ENCODE measurements at regions not wholly inside any gene's neighbourhood (a gene's known extent, or its start where the extent isn't known, plus 50 kb on each side); places are given as distances from the start of the nearest gene placed in this dataset.

- H3K4me1 ChIP-seq (ENCODE audit: control insufficient read depth, insufficient read depth, low read length): no peaks in the 10 kb centered on the region
- H3K9me3 ChIP-seq (ENCODE audit: control insufficient read depth, low read depth, low read length): no peaks in the 10 kb centered on the region
- no peak overlapping the region for H3K27ac ChIP-seq (ENCODE audit: low read length)
- 100% methylated on average over 1 of the region's 4 CpGs for WGBS (ENCODE audit: insufficient coverage, low lambda C conversion rate)
- DNase-seq: peak; percentile 21 to 31
- H3K36me3 ChIP-seq (ENCODE audit: control insufficient read depth, insufficient read depth, low read length): no peaks in the 10 kb centered on the region
- no peak overlapping the region for H3K4me3 ChIP-seq (ENCODE audit: low read length)
- no peaks in the 10 kb centered on the region for H3K27me3 ChIP-seq (ENCODE audit: control insufficient read depth, insufficient read depth, low read length)
These were observed 192.6 kb downstream of the CASP12 start for GRCh38 chr11:104705490-104706190.

DNA sequence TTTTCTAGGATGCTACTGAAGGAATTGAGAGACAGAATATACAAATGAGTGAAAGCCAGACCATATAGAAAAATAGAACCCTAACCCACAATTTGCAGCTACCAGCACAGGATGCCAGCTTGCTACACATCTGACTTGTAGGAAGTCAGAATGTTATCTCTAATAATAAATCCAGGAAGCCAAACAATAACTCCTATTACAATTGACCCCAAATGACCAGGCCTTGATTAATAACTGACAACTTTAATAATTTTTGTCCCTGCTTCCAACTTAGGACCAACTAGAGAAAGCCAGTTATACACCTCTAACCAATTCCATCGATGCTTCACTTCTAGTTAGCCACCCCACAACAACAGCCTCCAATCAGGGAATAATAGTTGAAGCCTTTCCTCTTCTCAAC, 193.4 kb downstream of the CASP12 start:
- no peak overlapping the region for H3K27ac ChIP-seq (ENCODE audit: low read length)
- no peaks in the 10 kb centered on the region for H3K27me3 ChIP-seq (ENCODE audit: control insufficient read depth, insufficient read depth, low read length)
- H3K4me1 ChIP-seq (ENCODE audit: control insufficient read depth, insufficient read depth, low read length): no peaks in the 10 kb centered on the region
- H3K4me3 ChIP-seq (ENCODE audit: low read length): no peak overlapping the region
- no peak for DNase-seq
- H3K36me3 ChIP-seq (ENCODE audit: control insufficient read depth, insufficient read depth, low read length): no peaks in the 10 kb centered on the region
- WGBS (ENCODE audit: insufficient coverage, low lambda C conversion rate): no CpG with 5 or more reads among the region's 1 CpG
- no peaks in the 10 kb centered on the region for H3K9me3 ChIP-seq (ENCODE audit: control insufficient read depth, low read depth, low read length)

DNA sequence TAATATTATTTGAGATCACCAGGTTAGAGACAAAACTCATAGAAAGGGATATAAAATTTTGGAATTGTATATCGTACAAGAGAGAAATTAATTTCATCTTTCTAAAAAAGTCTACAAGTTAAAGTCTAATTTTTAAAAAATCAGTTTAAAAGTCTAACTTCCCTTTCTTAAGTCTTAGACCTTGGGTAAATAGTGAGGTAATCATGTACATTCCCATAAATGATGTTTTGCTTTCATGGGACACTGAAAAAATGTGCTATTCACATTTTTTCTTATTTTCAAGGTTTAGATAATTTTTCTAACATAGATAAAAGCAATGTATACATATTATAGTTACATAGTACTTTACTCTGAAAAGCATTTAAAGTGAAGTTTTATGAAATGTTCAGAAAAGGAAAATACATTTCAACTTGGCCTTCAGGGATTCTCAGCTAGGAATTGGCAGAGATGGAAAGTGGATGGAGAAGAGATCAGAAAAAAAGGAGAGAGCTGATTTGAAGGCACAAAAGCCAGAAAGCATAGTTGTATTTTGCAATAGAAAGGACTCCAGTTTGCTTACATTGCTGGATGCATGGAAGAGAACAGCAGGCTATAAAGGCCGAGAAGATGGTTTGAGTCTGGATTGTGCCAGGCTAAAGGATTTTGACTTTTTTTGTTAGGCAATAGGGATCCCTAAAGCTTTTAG, 194.0 kb downstream of the CASP12 start:
- H3K27me3 ChIP-seq (ENCODE audit: control insufficient read depth, insufficient read depth, low read length): no peaks in the 10 kb centered on the region
- H3K27ac ChIP-seq (ENCODE audit: low read length): no peak overlapping the region
- no peak overlapping the region for H3K4me3 ChIP-seq (ENCODE audit: low read length)
- 100% methylated on average over 2 of the region's 2 CpGs for WGBS (ENCODE audit: insufficient coverage, low lambda C conversion rate)
- H3K36me3 ChIP-seq (ENCODE audit: control insufficient read depth, insufficient read depth, low read length): no peaks in the 10 kb centered on the region
- no peaks in the 10 kb centered on the region for H3K9me3 ChIP-seq (ENCODE audit: control insufficient read depth, low read depth, low read length)
- no peak for DNase-seq
- no peaks in the 10 kb centered on the region for H3K4me1 ChIP-seq (ENCODE audit: control insufficient read depth, insufficient read depth, low read length)

- Histone ChIP-seq H3K27ac (ENCODE audit: low read length) (no peak overlapping the region), H3K9me3 (ENCODE audit: control insufficient read depth, low read depth, low read length) (no peaks in the 10 kb centered on the region), H3K36me3 (ENCODE audit: control insufficient read depth, insufficient read depth, low read length) (no peaks in the 10 kb centered on the region), H3K4me3 (ENCODE audit: low read length) (no peak overlapping the region), H3K4me1 (ENCODE audit: control insufficient read depth, insufficient read depth, low read length) (no peaks in the 10 kb centered on the region), H3K27me3 (ENCODE audit: control insufficient read depth, insufficient read depth, low read length) (no peaks in the 10 kb centered on the region)
- peak; percentile 9 to 37 for DNase-seq
These were observed 197.7 kb downstream of the CASP12 start for GRCh38 chr11:104700609-104701008.

- no peaks in the 10 kb centered on the region for H3K36me3 ChIP-seq (ENCODE audit: control insufficient read depth, insufficient read depth, low read length)
- H3K27me3 ChIP-seq (ENCODE audit: control insufficient read depth, insufficient read depth, low read length): no peaks in the 10 kb centered on the region
- H3K4me1 ChIP-seq (ENCODE audit: control insufficient read depth, insufficient read depth, low read length): peaks cover 3% of the 10 kb centered on the region
- no peaks in the 10 kb centered on the region for H3K9me3 ChIP-seq (ENCODE audit: control insufficient read depth, low read depth, low read length)
- H3K4me3 ChIP-seq (ENCODE audit: low read length): no peak overlapping the region
- H3K27ac ChIP-seq (ENCODE audit: low read length): no peak overlapping the region
- DNase-seq: no peak
These were observed 198.3 kb downstream of the CASP12 start for GRCh38 chr11:104699981-104700380.

DNA sequence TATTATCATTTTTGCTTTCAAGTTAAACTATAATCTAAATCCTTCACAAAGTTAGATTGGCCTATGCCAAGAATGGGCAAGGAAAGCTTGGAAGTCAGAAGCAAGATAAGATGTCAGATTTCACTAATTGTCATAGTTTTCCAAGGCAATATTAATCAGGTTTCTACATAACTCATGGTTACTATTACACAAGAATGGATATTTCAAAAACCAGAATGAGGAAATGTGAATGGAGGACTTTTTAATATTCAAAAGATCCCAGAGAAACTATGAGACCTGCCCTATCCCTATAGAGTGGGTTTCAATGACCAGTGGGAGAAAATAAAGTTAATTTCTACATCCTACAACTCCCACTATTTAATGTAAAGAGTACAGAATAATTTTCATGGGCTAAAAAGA, 203.2 kb downstream of the CASP12 start:
- H3K27me3 ChIP-seq (ENCODE audit: control insufficient read depth, insufficient read depth, low read length): no peaks in the 10 kb centered on the region
- H3K9me3 ChIP-seq (ENCODE audit: control insufficient read depth, low read depth, low read length): no peaks in the 10 kb centered on the region
- H3K36me3 ChIP-seq (ENCODE audit: control insufficient read depth, insufficient read depth, low read length): no peaks in the 10 kb centered on the region
- H3K4me1 ChIP-seq (ENCODE audit: control insufficient read depth, insufficient read depth, low read length): peaks cover 3% of the 10 kb centered on the region
- no peak overlapping the region for H3K27ac ChIP-seq (ENCODE audit: low read length)
- no peak overlapping the region for H3K4me3 ChIP-seq (ENCODE audit: low read length)
- DNase-seq: no peak

GRCh38 chr11:104694259-104695064, 203.8 kb downstream of the CASP12 start:
- Histone ChIP-seq H3K9me3 (ENCODE audit: control insufficient read depth, low read depth, low read length) (no peaks in the 10 kb centered on the region), H3K4me3 (ENCODE audit: low read length) (no peak overlapping the region), H3K27me3 (ENCODE audit: control insufficient read depth, insufficient read depth, low read length) (no peaks in the 10 kb centered on the region), H3K36me3 (ENCODE audit: control insufficient read depth, insufficient read depth, low read length) (no peaks in the 10 kb centered on the region), H3K27ac (ENCODE audit: low read length) (no peak overlapping the region), H3K4me1 (ENCODE audit: control insufficient read depth, insufficient read depth, low read length) (peaks cover 3% of the 10 kb centered on the region)
- 0% methylated on average over 1 of the region's 7 CpGs for WGBS (ENCODE audit: insufficient coverage, low lambda C conversion rate)
- DNase-seq: peak; percentile 16 to 58

DNA sequence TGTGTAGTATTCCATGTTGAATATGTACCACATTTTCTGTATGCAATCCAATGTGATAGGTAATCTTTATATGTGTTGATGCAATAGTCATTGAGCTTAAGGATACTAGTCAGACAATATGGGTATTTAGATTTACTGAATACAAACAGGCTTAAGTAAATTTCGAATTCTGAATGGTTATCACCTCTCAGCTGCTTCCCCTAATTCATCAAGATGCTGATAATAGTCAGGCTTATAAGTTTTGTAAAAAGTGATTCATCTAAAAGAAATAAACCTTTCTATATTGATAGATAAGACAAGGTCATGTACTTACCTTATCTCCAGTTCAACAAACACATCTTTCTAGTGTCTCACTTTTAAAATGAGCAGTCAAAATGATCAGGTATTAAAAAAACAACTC, 205.5 kb downstream of the CASP12 start:
- no peaks in the 10 kb centered on the region for H3K36me3 ChIP-seq (ENCODE audit: control insufficient read depth, insufficient read depth, low read length)
- no peak for DNase-seq
- H3K4me1 ChIP-seq (ENCODE audit: control insufficient read depth, insufficient read depth, low read length): peaks cover 3% of the 10 kb centered on the region
- no CpG with 5 or more reads among the region's 1 CpG for WGBS (ENCODE audit: insufficient coverage, low lambda C conversion rate)
- no peak overlapping the region for H3K4me3 ChIP-seq (ENCODE audit: low read length)
- no peaks in the 10 kb centered on the region for H3K27me3 ChIP-seq (ENCODE audit: control insufficient read depth, insufficient read depth, low read length)
- H3K9me3 ChIP-seq (ENCODE audit: control insufficient read depth, low read depth, low read length): no peaks in the 10 kb centered on the region
- no peak overlapping the region for H3K27ac ChIP-seq (ENCODE audit: low read length)

DNA sequence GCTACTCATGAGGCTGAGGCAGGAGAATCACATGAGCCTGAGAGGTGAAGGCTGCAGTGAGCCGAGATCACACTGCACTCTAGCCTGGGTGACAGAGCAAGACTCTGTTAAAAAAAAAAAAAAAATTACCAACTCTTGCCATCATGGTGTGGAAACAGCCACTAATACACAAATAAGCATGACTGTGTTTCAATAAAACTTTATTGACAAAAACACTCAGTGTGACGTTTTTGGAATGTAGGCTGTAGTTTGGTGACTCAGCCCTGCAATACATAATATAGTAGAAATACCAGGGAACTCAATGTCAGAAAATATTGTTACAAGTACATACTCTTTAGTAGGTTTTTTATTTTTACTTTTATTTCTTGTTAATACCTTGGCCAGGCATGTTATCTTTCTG, 207.1 kb downstream of the CASP12 start:
- Histone ChIP-seq H3K36me3 (ENCODE audit: control insufficient read depth, insufficient read depth, low read length) (no peaks in the 10 kb centered on the region), H3K4me3 (ENCODE audit: low read length) (no peak overlapping the region), H3K27me3 (ENCODE audit: control insufficient read depth, insufficient read depth, low read length) (no peaks in the 10 kb centered on the region), H3K9me3 (ENCODE audit: control insufficient read depth, low read depth, low read length) (no peaks in the 10 kb centered on the region), H3K4me1 (ENCODE audit: control insufficient read depth, insufficient read depth, low read length) (peaks cover 3% of the 10 kb centered on the region), H3K27ac (ENCODE audit: low read length) (no peak overlapping the region)
- 100% methylated on average over 1 of the region's 2 CpGs for WGBS (ENCODE audit: insufficient coverage, low lambda C conversion rate)
- no peak for DNase-seq

GRCh38 chr11:104690241-104690640, 208.0 kb downstream of the CASP12 start:
- 94% methylated on average over 2 of the region's 2 CpGs for WGBS (ENCODE audit: insufficient coverage, low lambda C conversion rate)
- no peak for DNase-seq

More at GRCh38 chr11:104690241-104690640, 208.0 kb downstream of the CASP12 start:
- H3K4me3 ChIP-seq (ENCODE audit: low read length): no peak overlapping the region
- H3K27ac ChIP-seq (ENCODE audit: low read length): no peak overlapping the region
- peaks cover 1% of the 10 kb centered on the region for H3K4me1 ChIP-seq (ENCODE audit: control insufficient read depth, insufficient read depth, low read length)
- no peaks in the 10 kb centered on the region for H3K9me3 ChIP-seq (ENCODE audit: control insufficient read depth, low read depth, low read length)
- no peaks in the 10 kb centered on the region for H3K27me3 ChIP-seq (ENCODE audit: control insufficient read depth, insufficient read depth, low read length)
- H3K36me3 ChIP-seq (ENCODE audit: control insufficient read depth, insufficient read depth, low read length): no peaks in the 10 kb centered on the region
